GM19324 (cell line): ENCODE measurements at regions not wholly inside any gene's neighbourhood (a gene's known extent, or its start where the extent isn't known, plus 50 kb on each side); places are given as distances from the start of the nearest gene placed in this dataset.
A peak's percentile ranks its signal among the peaks of the same experiment; 100 is the strongest.

Experiments used
- ATAC-seq: cut with Tn5 transposase; IDR thresholded peaks from one replicate; pipeline ENCODE4 v1.9.1; 2021; ENCODE audit warnings: mild to moderate bottlenecking, moderate library complexity; ENCODE audit not compliant: unreplicated experiment, low FRiP score

- no peak for ATAC-seq
These were observed 85.0 kb upstream of the RCN1 start for GRCh38 chr11:32005786-32006416.

GRCh38 chr11:32003335-32003734 lies 87.5 kb upstream of the RCN1 start:
- no peak for ATAC-seq

DNA sequence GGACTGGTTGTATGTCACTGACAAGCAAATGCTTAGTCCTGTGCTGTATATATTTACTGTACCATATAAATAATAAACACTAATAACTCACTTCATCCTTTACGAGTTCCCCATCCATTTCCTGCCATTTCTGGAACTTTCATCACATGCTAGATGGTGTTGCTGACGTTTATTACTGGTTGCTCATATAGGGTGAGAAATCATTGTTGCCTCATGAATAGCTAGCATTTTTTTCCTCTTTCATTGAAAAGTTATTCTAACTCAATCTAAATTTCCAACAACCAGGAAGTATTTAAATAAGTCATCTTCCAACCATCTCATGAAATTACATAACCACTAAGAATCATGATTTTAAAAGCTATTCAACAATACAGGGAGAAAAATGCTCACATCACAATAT lies 88.6 kb upstream of the RCN1 start:
- ATAC-seq = no peak

DNA sequence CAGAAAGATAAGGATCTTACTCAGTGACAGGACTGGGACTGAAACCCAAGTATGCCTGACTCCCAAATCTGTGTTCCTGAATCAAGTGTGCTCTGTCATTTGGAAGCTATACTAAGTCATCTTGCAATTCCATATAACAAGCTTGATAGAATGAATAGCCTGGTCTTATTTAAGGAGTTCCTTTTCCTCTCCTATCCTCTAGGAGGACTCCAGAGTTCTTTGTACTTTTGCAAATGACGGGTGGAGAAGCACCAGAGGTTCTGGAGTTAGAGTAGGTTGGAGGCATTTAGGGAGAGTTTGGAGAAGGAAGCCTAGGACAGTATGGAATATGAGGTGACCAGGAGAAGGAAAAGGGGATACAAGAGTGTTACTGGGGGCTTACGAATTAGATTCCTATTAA lies 92.9 kb upstream of the RCN1 start:
- ATAC-seq = no peak

DNA sequence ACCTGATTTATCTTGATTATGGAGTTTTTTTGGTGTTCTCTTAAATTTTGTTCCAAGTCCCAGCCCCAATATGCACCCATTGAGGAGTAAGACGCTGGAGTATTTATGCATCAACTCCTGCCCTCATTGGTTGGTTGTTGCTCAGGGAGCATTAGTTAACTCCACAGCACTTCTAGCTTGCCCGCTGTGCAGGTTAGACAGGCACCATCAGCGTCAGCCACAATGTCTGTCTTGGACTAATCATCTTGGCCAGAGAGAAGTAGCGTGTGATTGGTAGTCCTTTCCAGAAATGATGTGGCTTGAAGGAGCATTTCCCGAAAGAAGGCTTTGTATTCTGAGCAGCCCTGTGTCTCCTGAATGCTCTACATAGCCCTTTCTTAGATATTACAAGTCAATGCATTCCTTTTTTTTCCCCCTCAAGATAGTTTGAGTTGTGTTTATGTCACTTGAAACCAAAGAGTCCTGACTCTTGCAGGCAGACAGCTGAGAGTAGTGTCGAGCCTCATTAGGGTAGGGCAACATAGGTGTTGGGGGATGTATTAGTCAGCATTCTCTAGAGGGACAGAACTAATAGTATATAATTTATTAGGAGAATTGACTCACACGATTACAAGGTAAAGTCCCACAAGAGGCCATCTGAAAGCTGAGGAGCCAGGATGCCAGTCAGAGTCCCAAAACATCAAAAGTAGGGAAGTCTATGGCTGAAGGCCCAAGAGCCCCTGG lies 94.6 kb upstream of the RCN1 start:
- no peak for ATAC-seq

DNA sequence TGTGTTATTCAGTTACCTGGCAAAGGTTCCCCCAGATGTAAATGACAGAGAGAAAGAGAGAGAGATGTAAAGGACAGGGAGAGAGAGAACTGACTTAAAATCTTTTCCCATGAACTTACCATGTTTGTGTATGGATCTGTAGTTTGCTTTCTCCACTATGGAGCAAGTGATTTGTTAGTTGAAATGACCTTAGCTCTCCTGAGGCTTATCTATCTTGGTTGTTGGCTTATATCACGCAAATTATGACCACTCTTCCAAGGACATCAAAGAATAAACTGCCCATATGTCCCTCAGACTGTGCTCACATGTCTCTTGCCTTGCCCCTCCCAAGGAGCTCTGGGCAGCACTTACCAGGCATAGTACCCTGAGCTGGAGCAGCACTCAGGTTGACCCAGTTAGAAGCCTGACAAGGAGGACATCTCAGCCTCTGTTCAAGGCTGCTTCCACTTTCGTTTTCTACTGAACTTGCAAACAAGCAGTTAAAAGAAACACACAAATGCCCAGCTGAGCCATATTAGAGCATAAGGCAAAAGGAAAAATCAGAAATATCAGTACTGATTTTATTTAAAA lies 95.3 kb upstream of the RCN1 start:
- peak; percentile 94 for ATAC-seq

- no peak for ATAC-seq
These were observed 95.8 kb upstream of the RCN1 start for GRCh38 chr11:31995032-31995431.

- no peak for ATAC-seq
These were observed 103.5 kb upstream of the RCN1 start for GRCh38 chr11:31987118-31988005.

GRCh38 chr11:31986201-31986889 lies 104.5 kb upstream of the RCN1 start:
- no peak for ATAC-seq

- ATAC-seq = no peak
These were observed 109.4 kb upstream of the RCN1 start for GRCh38 chr11:31981457-31981856.

- no peak for ATAC-seq
These were observed 113.5 kb upstream of the RCN1 start for GRCh38 chr11:31977343-31977742.

- no peak for ATAC-seq
These were observed 116.3 kb upstream of the RCN1 start for GRCh38 chr11:31974366-31975136.

DNA sequence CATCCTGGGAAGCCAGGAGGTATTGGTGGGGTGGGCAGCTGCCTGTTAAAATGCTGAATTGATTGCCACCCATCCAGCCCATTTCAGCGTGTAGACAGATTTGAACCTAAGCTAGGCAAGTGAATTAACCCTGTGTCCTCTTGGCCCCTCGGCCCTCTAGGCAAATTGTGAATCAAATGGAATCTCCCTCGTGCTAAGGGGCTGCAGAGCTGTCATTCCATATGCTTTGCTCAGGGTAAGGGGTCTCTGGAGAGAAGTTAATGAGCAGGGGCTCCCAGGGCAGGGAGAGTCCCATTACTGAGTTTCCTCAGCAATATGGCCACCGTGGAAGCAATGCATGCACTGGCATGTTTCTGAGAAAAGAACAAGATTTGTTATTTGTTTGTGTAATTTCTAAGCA lies 117.7 kb upstream of the RCN1 start:
- ATAC-seq = no peak

- no peak for ATAC-seq
These were observed 118.3 kb upstream of the RCN1 start for GRCh38 chr11:31972623-31973022.

- ATAC-seq = no peak
These were observed 121.5 kb upstream of the RCN1 start for GRCh38 chr11:31969359-31969702.

- ATAC-seq = no peak
These were observed 122.2 kb upstream of the RCN1 start for GRCh38 chr11:31968461-31969358.

DNA sequence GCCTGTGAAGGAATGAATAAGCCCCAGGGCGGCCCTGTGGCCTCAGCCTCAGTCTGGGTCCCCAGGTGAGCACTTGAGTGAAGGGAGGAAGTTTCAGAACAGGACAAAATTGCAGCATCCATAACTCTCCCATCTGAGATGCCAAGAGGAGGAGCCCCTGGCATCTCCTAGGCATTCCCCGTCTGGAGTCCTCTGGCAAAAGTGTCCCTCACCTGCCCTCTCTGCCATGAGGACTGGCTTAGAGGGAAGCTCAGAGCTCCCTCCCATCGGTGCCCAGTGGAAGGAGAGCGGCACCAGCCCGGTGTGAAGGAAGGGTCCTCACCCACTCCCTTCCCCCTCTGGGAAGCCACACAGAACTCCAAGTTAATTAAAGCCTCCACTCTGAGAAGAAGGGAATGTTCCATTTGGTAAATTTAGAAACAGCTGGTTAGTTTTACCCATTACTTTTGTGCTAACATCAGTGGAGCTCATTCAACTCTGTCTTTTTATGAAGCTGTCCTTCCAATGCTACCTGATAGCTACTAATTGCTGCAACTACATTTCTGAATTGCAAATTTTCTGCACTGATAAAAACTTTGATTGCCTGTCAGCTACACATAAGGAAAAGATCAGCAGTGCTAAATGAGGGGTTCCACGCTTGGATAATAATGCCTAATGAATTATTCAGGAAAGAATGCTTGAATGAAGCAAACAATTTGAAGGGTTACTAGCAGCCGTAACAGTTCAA lies 123.3 kb upstream of the RCN1 start:
- ATAC-seq = no peak

DNA sequence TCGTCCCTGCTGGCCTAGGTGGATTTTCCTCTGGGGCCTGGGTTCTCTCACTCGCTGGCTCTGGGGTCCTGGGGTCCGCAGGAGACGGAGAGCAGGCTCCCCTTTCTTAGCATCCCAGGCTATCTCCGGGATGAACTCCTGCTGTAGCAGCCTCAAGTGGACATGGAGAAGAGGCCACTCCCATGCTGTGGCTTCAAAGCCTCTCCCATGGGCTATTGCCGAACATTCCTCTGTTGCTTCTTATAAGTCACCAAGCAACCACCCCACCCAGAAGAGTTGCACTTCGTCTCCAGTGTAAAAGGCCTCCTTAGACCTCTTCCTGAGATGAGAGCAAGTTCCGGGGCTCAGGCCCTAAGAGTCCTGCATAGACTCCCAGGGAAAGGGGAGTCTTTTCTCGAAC lies 124.0 kb upstream of the RCN1 start:
- no peak for ATAC-seq
